ENCODE measurements at regions not wholly inside any gene's neighbourhood (a gene's known extent, or its start where the extent isn't known, plus 50 kb on each side); places are given as distances from the start of the nearest gene placed in this dataset.
"Not testable (repeated sequence)": the region's sequence is repeated elsewhere in the genome, so short reads cannot be mapped to it uniquely, and the experiment has no call there.

GRCh38 chr5:159678657-159679392, 237.5 kb upstream of the ADRA1B start:
- no peak for DNase-seq (ENCODE audit: low spot score)
- Histone ChIP-seq H3K27ac (no peak overlapping the region), H3K27me3 (no peaks in the 10 kb centered on the region), H3K36me3 (replicated peaks; ENCODE audit: insufficient read depth, low read depth) (no peaks in the 10 kb centered on the region), H3K4me1 (ENCODE audit: insufficient read depth) (no peaks in the 10 kb centered on the region), H3K79me2 (no peaks in the 10 kb centered on the region), H3K9me2 (replicated peaks; ENCODE audit: insufficient read depth) (no peaks in the 10 kb centered on the region), H3K4me2 (no peak overlapping the region), H3K4me3 (no peak overlapping the region), H2AFZ (no peak overlapping the region), H4K20me1 (ENCODE audit: insufficient read depth, poor library complexity, severe bottlenecking) (no peaks in the 10 kb centered on the region), H3K9me3 (ENCODE audit: low read depth) (no peaks in the 10 kb centered on the region)
- TF ChIP-seq EZH2 (IDR thresholded peaks at IDR 0.05; ENCODE audit: borderline replicate concordance) (no peak), EZH2phosphoT487 (IDR thresholded peaks at IDR 0.05; ENCODE audit: low read depth, severe bottlenecking, unreplicated experiment) (no peak)
- 29% methylated on average over 1 of the region's 1 CpG for WGBS (ENCODE audit: low lambda C conversion rate, missing lambda C conversion rate)

- Histone ChIP-seq H3K4me1 (ENCODE audit: insufficient read depth) (no peaks in the 10 kb centered on the region), H2AFZ (no peak overlapping the region), H3K9me2 (replicated peaks; ENCODE audit: insufficient read depth) (no peaks in the 10 kb centered on the region), H3K4me3 (no peak overlapping the region), H3K4me2 (no peak overlapping the region), H4K20me1 (ENCODE audit: insufficient read depth, poor library complexity, severe bottlenecking) (no peaks in the 10 kb centered on the region), H3K27ac (no peak overlapping the region), H3K27me3 (no peaks in the 10 kb centered on the region), H3K9me3 (ENCODE audit: low read depth) (no peaks in the 10 kb centered on the region), H3K79me2 (no peaks in the 10 kb centered on the region), H3K36me3 (replicated peaks; ENCODE audit: insufficient read depth, low read depth) (no peaks in the 10 kb centered on the region)
- TF ChIP-seq EZH2phosphoT487 (IDR thresholded peaks at IDR 0.05; ENCODE audit: low read depth, severe bottlenecking, unreplicated experiment), result no peak
- no peak for TF ChIP-seq CTCF (IDR thresholded peaks at IDR 0.05; ENCODE audit: poor library complexity)
- TF ChIP-seq EZH2 (IDR thresholded peaks at IDR 0.05; ENCODE audit: borderline replicate concordance), result no peak
- DNase-seq (ENCODE audit: low spot score), result no peak
- WGBS (ENCODE audit: low lambda C conversion rate, missing lambda C conversion rate), result 71% methylated on average over 3 of the region's 3 CpGs
Observed at GRCh38 chr5:159680095-159680494, 236.2 kb upstream of the ADRA1B start.

- no peak overlapping the region for H3K27ac ChIP-seq
- H3K4me2 ChIP-seq, result no peak overlapping the region
- no peak overlapping the region for H2AFZ ChIP-seq
- TF ChIP-seq EZH2 (IDR thresholded peaks at IDR 0.05; ENCODE audit: borderline replicate concordance), result no peak
- H3K4me3 ChIP-seq, result no peak overlapping the region
- no peak for DNase-seq (ENCODE audit: low spot score)
- no peaks in the 10 kb centered on the region for H3K36me3 ChIP-seq (replicated peaks; ENCODE audit: insufficient read depth, low read depth)
- no peaks in the 10 kb centered on the region for H3K79me2 ChIP-seq
- H3K27me3 ChIP-seq, result no peaks in the 10 kb centered on the region
- no peaks in the 10 kb centered on the region for H3K4me1 ChIP-seq (ENCODE audit: insufficient read depth)
- no peaks in the 10 kb centered on the region for H4K20me1 ChIP-seq (ENCODE audit: insufficient read depth, poor library complexity, severe bottlenecking)
- no peaks in the 10 kb centered on the region for H3K9me2 ChIP-seq (replicated peaks; ENCODE audit: insufficient read depth)
- no peaks in the 10 kb centered on the region for H3K9me3 ChIP-seq (ENCODE audit: low read depth)
Observed at GRCh38 chr5:159681661-159682060, 234.6 kb upstream of the ADRA1B start.

- no peak overlapping the region for H3K4me2 ChIP-seq
- 91% methylated on average over 2 of the region's 2 CpGs for WGBS (ENCODE audit: low lambda C conversion rate, missing lambda C conversion rate)
- H3K4me1 ChIP-seq (ENCODE audit: insufficient read depth), result no peaks in the 10 kb centered on the region
- H4K20me1 ChIP-seq (ENCODE audit: insufficient read depth, poor library complexity, severe bottlenecking), result no peaks in the 10 kb centered on the region
- TF ChIP-seq EZH2 (IDR thresholded peaks at IDR 0.05; ENCODE audit: borderline replicate concordance), result no peak
- no peak for TF ChIP-seq EZH2phosphoT487 (IDR thresholded peaks at IDR 0.05; ENCODE audit: low read depth, severe bottlenecking, unreplicated experiment)
- no peak for TF ChIP-seq CTCF (IDR thresholded peaks at IDR 0.05; ENCODE audit: poor library complexity)
- H3K4me3 ChIP-seq, result no peak overlapping the region
- DNase-seq (ENCODE audit: low spot score), result no peak
- H3K36me3 ChIP-seq (replicated peaks; ENCODE audit: insufficient read depth, low read depth), result no peaks in the 10 kb centered on the region
- no peaks in the 10 kb centered on the region for H3K27me3 ChIP-seq
- no peak overlapping the region for H2AFZ ChIP-seq
- no peaks in the 10 kb centered on the region for H3K79me2 ChIP-seq
- no peaks in the 10 kb centered on the region for H3K9me3 ChIP-seq (ENCODE audit: low read depth)
- H3K9me2 ChIP-seq (replicated peaks; ENCODE audit: insufficient read depth), result no peaks in the 10 kb centered on the region
- H3K27ac ChIP-seq, result no peak overlapping the region
Observed at GRCh38 chr5:159682623-159683022, 233.7 kb upstream of the ADRA1B start.

- not testable (repeated sequence) for H3K4me3 ChIP-seq; H3K79me2 ChIP-seq; H3K9me3 ChIP-seq (ENCODE audit: low read depth); DNase-seq (ENCODE audit: low spot score); H3K4me2 ChIP-seq; H4K20me1 ChIP-seq (ENCODE audit: insufficient read depth, poor library complexity, severe bottlenecking); H3K27me3 ChIP-seq; H3K27ac ChIP-seq; H3K4me1 ChIP-seq (ENCODE audit: insufficient read depth); H2AFZ ChIP-seq; H3K36me3 ChIP-seq (replicated peaks; ENCODE audit: insufficient read depth, low read depth); H3K9me2 ChIP-seq (replicated peaks; ENCODE audit: insufficient read depth)
Observed at GRCh38 chr5:159687892-159688291, 228.4 kb upstream of the ADRA1B start.

Data from hepatocyte (in vitro differentiated cells).